Posterior cingulate gyrus (tissue), 11 donors: ENCODE measurements at regions not wholly inside any gene's neighbourhood (a gene's known extent, or its start where the extent isn't known, plus 50 kb on each side); places are given as distances from the start of the nearest gene placed in this dataset.
A peak's percentile ranks its signal among the peaks of the same experiment; 100 is the strongest.
"Not testable (repeated sequence)": the region's sequence is repeated elsewhere in the genome, so short reads cannot be mapped to it uniquely, and the experiment has no call there.

Experiments used
- DNase-seq, 10 donors: peaks; one replicate each; pipeline versions ENCODE4 v3.0.0 to v3.0.0-alpha.2; 2020 to 2021; ENCODE audit warnings: mixed read lengths in 3 of 10
- intact Hi-C: fragments of 100-400 bp; cut with DNase I; formaldehyde crosslinking; loops from one replicate; pipeline ENCODE4 v1.15.1; 2023

- intact Hi-C loops, result not testable (repeated sequence)
- peak in 2 of 10 donors; percentile 68 to 76 for DNase-seq
Measured at GRCh38 chr14:105668471-105669230, 142.3 kb downstream of the TMEM121 start.

- peak in 1 of 10 donors; percentile 70 for DNase-seq
- intact Hi-C loops, result not testable (repeated sequence)
Measured at GRCh38 chr14:105669231-105669610, 142.8 kb downstream of the TMEM121 start.

GRCh38 chr14:105669646-105670045 lies 143.3 kb downstream of the TMEM121 start:
- intact Hi-C loops, result not testable (repeated sequence)
- DNase-seq, result peak in 2 of 10 donors; percentile 69 to 76

GRCh38 chr14:105672450-105673200 lies 146.2 kb downstream of the TMEM121 start:
- DNase-seq, intact Hi-C loops: not testable (repeated sequence)

- DNase-seq, intact Hi-C loops: not testable (repeated sequence)
Measured at GRCh38 chr14:105675433-105675832, 149.1 kb downstream of the TMEM121 start.

GRCh38 chr14:105675905-105676670 lies 149.7 kb downstream of the TMEM121 start:
- intact Hi-C loops, DNase-seq: not testable (repeated sequence)

- intact Hi-C loops, DNase-seq: not testable (repeated sequence)
Measured at GRCh38 chr14:105678057-105678456, 151.7 kb downstream of the TMEM121 start.

GRCh38 chr14:105678996-105679958 lies 152.9 kb downstream of the TMEM121 start:
- intact Hi-C loops, DNase-seq: not testable (repeated sequence)

GRCh38 chr14:105679959-105680735 lies 153.8 kb downstream of the TMEM121 start:
- DNase-seq, intact Hi-C loops: not testable (repeated sequence)

GRCh38 chr14:105680736-105681098 lies 154.3 kb downstream of the TMEM121 start:
- intact Hi-C loops, DNase-seq: not testable (repeated sequence)

GRCh38 chr14:105681606-105682185 lies 155.3 kb downstream of the TMEM121 start:
- DNase-seq, intact Hi-C loops: not testable (repeated sequence)

GRCh38 chr14:105682442-105682841 lies 156.1 kb downstream of the TMEM121 start:
- DNase-seq, result peak in 1 of 10 donors; percentile 49
- intact Hi-C loops, result not testable (repeated sequence)

- intact Hi-C loops, result no loop called here
- no peak for DNase-seq
Measured at GRCh38 chr14:105682956-105683570, 156.7 kb downstream of the TMEM121 start.

GRCh38 chr14:105684056-105684455 lies 157.7 kb downstream of the TMEM121 start:
- not testable (repeated sequence) for DNase-seq

GRCh38 chr14:105684597-105684996 lies 158.2 kb downstream of the TMEM121 start:
- DNase-seq, intact Hi-C loops: not testable (repeated sequence)

More at GRCh38 chr14:105684056-105684455, 157.7 kb downstream of the TMEM121 start:
- intact Hi-C loops, result not testable (repeated sequence)

GRCh38 chr14:105685003-105685402 lies 158.6 kb downstream of the TMEM121 start:
- intact Hi-C loops, result no loop called here
- no peak for DNase-seq

GRCh38 chr14:105685605-105686004 lies 159.2 kb downstream of the TMEM121 start:
- intact Hi-C loops, result not testable (repeated sequence)

GRCh38 chr14:105686050-105686449 lies 159.7 kb downstream of the TMEM121 start:
- intact Hi-C loops, DNase-seq: not testable (repeated sequence)

More at GRCh38 chr14:105685605-105686004, 159.2 kb downstream of the TMEM121 start:
- peak in 1 of 10 donors; percentile 16 for DNase-seq
